Osteoblast (primary cell): ENCODE measurements at regions not wholly inside any gene's neighbourhood (a gene's known extent, or its start where the extent isn't known, plus 50 kb on each side); places are given as distances from the start of the nearest gene placed in this dataset.

Experiments used
- DNase-seq: peaks from one replicate; pipeline ENCODE4 v3.0.0; 2011; ENCODE audit warnings: low spot score, mixed read lengths; ENCODE audit not compliant: insufficient read length; ENCODE audit errors: missing footprints
- H2AFZ ChIP-seq: 2 replicates; pipeline ENCODE4 v1.6.0; 2011; ENCODE audit warnings: mild to moderate bottlenecking, low read length
- H3K27ac ChIP-seq: 2 replicates; pipeline ENCODE4 v1.5.1; 2011; ENCODE audit warnings: mild to moderate bottlenecking, low read depth, low read length, moderate library complexity
- H3K27me3 ChIP-seq: 2 replicates; pipeline ENCODE4 v1.6.0; 2012; ENCODE audit warnings: mild to moderate bottlenecking, control low read depth, inconsistent platforms, low read length, moderate library complexity; ENCODE audit not compliant: insufficient read depth
- H3K36me3 ChIP-seq: 2 replicates; pipeline ENCODE4 v1.5.1; 2011; ENCODE audit warnings: mild to moderate bottlenecking, low read length, control low read depth, moderate library complexity; ENCODE audit not compliant: insufficient read depth
- H3K4me1 ChIP-seq: 2 replicates; pipeline ENCODE4 v1.5.1; 2011; ENCODE audit warnings: mild to moderate bottlenecking, low read length, control low read depth, moderate library complexity; ENCODE audit not compliant: insufficient read depth
- H3K4me2 ChIP-seq: 2 replicates; pipeline ENCODE4 v1.6.0; 2011; ENCODE audit warnings: mild to moderate bottlenecking, low read length; ENCODE audit not compliant: insufficient read depth
- H3K4me3 ChIP-seq: fragments of 200-600 bp; sonication (generic); 3 replicates; pipeline ENCODE4 v1.5.1; 2012; ENCODE audit warnings: mild to moderate bottlenecking, low read length, inconsistent platforms; ENCODE audit not compliant: insufficient read depth
- H3K79me2 ChIP-seq: 2 replicates; pipeline ENCODE4 v1.6.0; 2012; ENCODE audit warnings: mild to moderate bottlenecking, low read length, control low read depth, inconsistent platforms; ENCODE audit not compliant: insufficient read depth
- H3K9me3 ChIP-seq: 2 replicates; pipeline ENCODE4 v1.5.1; 2011; ENCODE audit warnings: low read depth, low read length, control low read depth
- H4K20me1 ChIP-seq: 2 replicates; pipeline ENCODE4 v1.6.0; 2012; ENCODE audit warnings: mild to moderate bottlenecking, low read length, control low read depth; ENCODE audit not compliant: insufficient read depth
- CTCF ChIP-seq: IDR thresholded peaks from 2 replicates; pipeline ENCODE4 v1.5.1; 2011; ENCODE audit warnings: mild to moderate bottlenecking, low read depth, low read length, moderate library complexity; ENCODE audit errors: extremely low read depth

GRCh38 chr4:114226968-114227760 is 247.7 kb upstream of the ARSJ start:
- Histone ChIP-seq H3K9me3 (no peaks in the 10 kb centered on the region), H3K4me3 (no peak overlapping the region), H2AFZ (no peak overlapping the region), H4K20me1 (no peaks in the 10 kb centered on the region), H3K36me3 (no peaks in the 10 kb centered on the region), H3K27me3 (no peaks in the 10 kb centered on the region), H3K4me2 (no peak overlapping the region), H3K27ac (no peak overlapping the region), H3K79me2 (no peaks in the 10 kb centered on the region), H3K4me1 (peaks cover 6% of the 10 kb centered on the region)
- TF ChIP-seq CTCF: no peak
- peak; percentile 1 for DNase-seq

DNA sequence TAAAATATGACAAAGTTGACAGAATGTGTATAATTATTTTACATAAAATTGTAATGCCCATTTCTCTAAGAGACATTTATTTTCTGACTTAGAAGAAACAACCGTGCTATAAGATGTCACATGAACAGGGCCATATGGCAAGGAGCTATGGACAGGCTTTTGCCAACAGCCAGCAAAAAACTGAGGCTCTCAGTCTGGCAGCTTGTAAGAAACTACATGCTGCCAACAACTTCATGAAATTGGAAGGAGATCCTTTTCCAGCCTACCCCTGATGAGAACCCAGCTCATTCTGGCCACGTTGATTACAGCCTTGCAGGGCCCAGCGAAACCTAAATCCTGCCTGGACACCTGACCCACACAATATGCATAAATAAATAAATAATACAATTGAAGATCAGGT is 250.3 kb upstream of the ARSJ start:
- no peak for TF ChIP-seq CTCF
- Histone ChIP-seq H3K27me3 (no peaks in the 10 kb centered on the region), H4K20me1 (no peaks in the 10 kb centered on the region), H3K79me2 (no peaks in the 10 kb centered on the region), H3K27ac (no peak overlapping the region), H2AFZ (no peak overlapping the region), H3K4me2 (no peak overlapping the region), H3K4me3 (no peak overlapping the region), H3K4me1 (peaks cover 6% of the 10 kb centered on the region), H3K9me3 (no peaks in the 10 kb centered on the region), H3K36me3 (no peaks in the 10 kb centered on the region)
- peak; percentile 17 for DNase-seq

DNA sequence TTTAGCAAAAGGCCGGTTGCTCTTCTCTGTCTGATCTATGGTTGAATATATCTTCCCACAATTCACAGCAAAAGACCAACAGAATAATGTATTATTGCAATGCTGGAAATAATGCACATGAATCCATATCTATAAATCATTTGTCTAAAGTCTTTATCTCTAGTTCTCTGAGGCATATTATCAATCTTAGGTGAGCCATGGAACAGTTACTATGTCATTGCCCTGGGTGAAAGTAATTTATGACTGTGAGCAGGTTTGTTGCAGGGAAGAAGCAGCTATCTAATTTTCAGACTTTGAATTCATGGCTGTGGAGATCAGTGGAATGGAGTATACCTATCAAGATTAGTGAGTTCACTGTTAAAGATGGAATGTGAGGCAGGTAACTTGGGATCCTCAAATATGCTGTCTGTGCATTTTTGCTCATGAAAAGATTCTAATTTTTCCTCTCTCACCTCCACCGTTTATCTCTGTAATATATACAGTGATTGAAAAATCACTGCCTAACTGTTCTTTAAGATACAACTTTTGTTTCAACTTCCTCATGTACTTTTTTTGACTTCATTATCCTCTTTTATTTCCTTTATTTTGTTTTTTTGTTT is 256.8 kb upstream of the ARSJ start:
- H3K79me2 ChIP-seq: no peaks in the 10 kb centered on the region
- no peaks in the 10 kb centered on the region for H3K27me3 ChIP-seq
- H2AFZ ChIP-seq: no peak overlapping the region
- H3K9me3 ChIP-seq: no peaks in the 10 kb centered on the region
- H3K27ac ChIP-seq: no peak overlapping the region
- H3K4me3 ChIP-seq: no peak overlapping the region
- H3K4me2 ChIP-seq: no peak overlapping the region
- H4K20me1 ChIP-seq: no peaks in the 10 kb centered on the region
- H3K4me1 ChIP-seq: no peaks in the 10 kb centered on the region
- no peak for TF ChIP-seq CTCF
- H3K36me3 ChIP-seq: no peaks in the 10 kb centered on the region
- no peak for DNase-seq

DNA sequence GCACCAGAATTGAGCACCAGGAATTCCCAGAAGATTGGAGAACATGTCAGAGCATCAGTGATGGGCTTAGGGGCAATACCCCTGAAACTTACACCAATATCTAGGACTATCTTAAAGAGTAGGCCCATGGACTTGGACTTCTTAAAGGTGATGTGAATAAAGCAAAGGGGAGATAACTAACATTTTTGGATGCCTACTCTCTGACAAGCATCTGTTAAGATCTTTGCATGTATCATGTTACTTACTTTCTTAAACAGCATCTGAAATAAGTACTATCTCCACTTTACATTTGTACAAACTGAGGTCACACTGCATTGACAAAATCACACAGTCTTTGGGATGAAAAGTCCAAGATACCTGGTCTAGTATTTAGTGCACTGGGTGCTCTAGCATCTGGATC is 258.6 kb upstream of the ARSJ start:
- Histone ChIP-seq H3K4me1 (no peaks in the 10 kb centered on the region), H3K79me2 (no peaks in the 10 kb centered on the region), H3K36me3 (no peaks in the 10 kb centered on the region), H3K27me3 (no peaks in the 10 kb centered on the region), H2AFZ (no peak overlapping the region), H3K9me3 (no peaks in the 10 kb centered on the region), H3K4me2 (no peak overlapping the region), H3K4me3 (no peak overlapping the region), H3K27ac (no peak overlapping the region), H4K20me1 (no peaks in the 10 kb centered on the region)
- no peak for TF ChIP-seq CTCF
- no peak for DNase-seq
